GM23338 (cell line): ENCODE measurements at regions not wholly inside any gene's neighbourhood (a gene's known extent, or its start where the extent isn't known, plus 50 kb on each side); places are given as distances from the start of the nearest gene placed in this dataset.

Experiments
- CTCF ChIP-seq, 2 experiments: fragments of 200-600 bp in 1 of 2; sonication (generic) in 1 of 2; conservative IDR thresholded peaks; 2 replicates each; pipeline versions ENCODE4 v1.5.1 to v1.6.1; 2016 to 2017; ENCODE audit warnings: antibody characterized with exemption in 2 of 2, low read depth in 2 of 2, mild to moderate bottlenecking in 2 of 2, moderate library complexity in 1 of 2
- EZH2 ChIP-seq: fragments of 200-600 bp; sonication (generic); IDR thresholded peaks from one replicate; pipeline ENCODE4 v1.8.0; 2017; ENCODE audit warnings: antibody characterized with exemption, mild to moderate bottlenecking, low read depth; ENCODE audit not compliant: unreplicated experiment
- NANOG ChIP-seq: IDR thresholded peaks from 2 replicates; pipeline ENCODE4 v1.6.1; 2016; ENCODE audit warnings: antibody characterized with exemption, borderline replicate concordance
- POLR2AphosphoS5 ChIP-seq: IDR thresholded peaks from 2 replicates; pipeline ENCODE4 v1.6.1; 2016; ENCODE audit warnings: antibody characterized with exemption, low read depth
- TF ChIP-seq, protein P1 (sequence below): IDR thresholded peaks from one replicate; pipeline ENCODE4 v1.6.1; 2018; ENCODE audit warnings: antibody characterized with exemption; ENCODE audit not compliant: unreplicated experiment

- no peak for TF ChIP-seq CTCF (conservative IDR thresholded peaks at IDR 0.05; ENCODE audit: low read depth in 2 of 2)
- TF ChIP-seq POLR2AphosphoS5 = no peak
- TF ChIP-seq NANOG = no peak
- TF ChIP-seq EZH2 = no peak
- TF ChIP-seq, protein P1, sequence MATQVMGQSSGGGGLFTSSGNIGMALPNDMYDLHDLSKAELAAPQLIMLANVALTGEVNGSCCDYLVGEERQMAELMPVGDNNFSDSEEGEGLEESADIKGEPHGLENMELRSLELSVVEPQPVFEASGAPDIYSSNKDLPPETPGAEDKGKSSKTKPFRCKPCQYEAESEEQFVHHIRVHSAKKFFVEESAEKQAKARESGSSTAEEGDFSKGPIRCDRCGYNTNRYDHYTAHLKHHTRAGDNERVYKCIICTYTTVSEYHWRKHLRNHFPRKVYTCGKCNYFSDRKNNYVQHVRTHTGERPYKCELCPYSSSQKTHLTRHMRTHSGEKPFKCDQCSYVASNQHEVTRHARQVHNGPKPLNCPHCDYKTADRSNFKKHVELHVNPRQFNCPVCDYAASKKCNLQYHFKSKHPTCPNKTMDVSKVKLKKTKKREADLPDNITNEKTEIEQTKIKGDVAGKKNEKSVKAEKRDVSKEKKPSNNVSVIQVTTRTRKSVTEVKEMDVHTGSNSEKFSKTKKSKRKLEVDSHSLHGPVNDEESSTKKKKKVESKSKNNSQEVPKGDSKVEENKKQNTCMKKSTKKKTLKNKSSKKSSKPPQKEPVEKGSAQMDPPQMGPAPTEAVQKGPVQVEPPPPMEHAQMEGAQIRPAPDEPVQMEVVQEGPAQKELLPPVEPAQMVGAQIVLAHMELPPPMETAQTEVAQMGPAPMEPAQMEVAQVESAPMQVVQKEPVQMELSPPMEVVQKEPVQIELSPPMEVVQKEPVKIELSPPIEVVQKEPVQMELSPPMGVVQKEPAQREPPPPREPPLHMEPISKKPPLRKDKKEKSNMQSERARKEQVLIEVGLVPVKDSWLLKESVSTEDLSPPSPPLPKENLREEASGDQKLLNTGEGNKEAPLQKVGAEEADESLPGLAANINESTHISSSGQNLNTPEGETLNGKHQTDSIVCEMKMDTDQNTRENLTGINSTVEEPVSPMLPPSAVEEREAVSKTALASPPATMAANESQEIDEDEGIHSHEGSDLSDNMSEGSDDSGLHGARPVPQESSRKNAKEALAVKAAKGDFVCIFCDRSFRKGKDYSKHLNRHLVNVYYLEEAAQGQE = no peak
Observed at GRCh38 chr1:24250224-24250623, 63.1 kb upstream of the IFNLR1 start.
